Fibroblast of mammary gland (primary cell): ENCODE measurements at regions not wholly inside any gene's neighbourhood (a gene's known extent, or its start where the extent isn't known, plus 50 kb on each side); places are given as distances from the start of the nearest gene placed in this dataset.
"Not testable (repeated sequence)": the region's sequence is repeated elsewhere in the genome, so short reads cannot be mapped to it uniquely, and the experiment has no call there.

Experiments used
- DNase-seq: peaks from one replicate; pipeline ENCODE4 v3.0.0-alpha.2; 2010; ENCODE audit warnings: low read depth
- H3K4me3 ChIP-seq: 2 replicates; pipeline ENCODE4 v1.5.1; 2011; ENCODE audit warnings: low read depth, mild to moderate bottlenecking, low read length, moderate library complexity; ENCODE audit not compliant: control insufficient read depth
- TF ChIP-seq, protein P1 (sequence below): conservative IDR thresholded peaks from 2 replicates; pipeline ENCODE4 v1.5.1; 2011; ENCODE audit warnings: low read depth, low read length, inconsistent platforms; ENCODE audit not compliant: control insufficient read depth, insufficient read depth

GRCh38 chr16:72729552-72729951, 318.4 kb downstream of the ZFHX3 start:
- DNase-seq, H3K4me3 ChIP-seq: not testable (repeated sequence)

DNA sequence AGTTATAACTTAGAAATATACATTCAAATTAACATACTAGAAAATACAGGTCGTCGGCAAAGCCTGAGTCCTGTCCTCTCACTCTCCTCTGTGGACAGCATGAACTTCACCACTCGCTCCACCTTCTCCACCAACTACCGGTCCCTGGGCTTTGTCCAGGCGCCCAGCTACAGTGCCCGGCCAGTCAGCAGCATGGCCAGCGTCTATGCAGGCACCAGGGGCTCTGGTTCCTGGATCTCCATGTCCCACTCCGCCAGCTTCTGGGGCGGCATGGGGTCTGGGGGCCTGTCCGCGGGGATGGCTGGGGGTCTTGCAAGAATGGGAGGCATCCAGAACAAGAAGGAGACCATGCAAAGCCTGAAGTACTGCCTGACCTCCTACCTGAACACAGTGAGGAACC, 319.4 kb downstream of the ZFHX3 start:
- DNase-seq = no peak
- TF ChIP-seq, protein P1, sequence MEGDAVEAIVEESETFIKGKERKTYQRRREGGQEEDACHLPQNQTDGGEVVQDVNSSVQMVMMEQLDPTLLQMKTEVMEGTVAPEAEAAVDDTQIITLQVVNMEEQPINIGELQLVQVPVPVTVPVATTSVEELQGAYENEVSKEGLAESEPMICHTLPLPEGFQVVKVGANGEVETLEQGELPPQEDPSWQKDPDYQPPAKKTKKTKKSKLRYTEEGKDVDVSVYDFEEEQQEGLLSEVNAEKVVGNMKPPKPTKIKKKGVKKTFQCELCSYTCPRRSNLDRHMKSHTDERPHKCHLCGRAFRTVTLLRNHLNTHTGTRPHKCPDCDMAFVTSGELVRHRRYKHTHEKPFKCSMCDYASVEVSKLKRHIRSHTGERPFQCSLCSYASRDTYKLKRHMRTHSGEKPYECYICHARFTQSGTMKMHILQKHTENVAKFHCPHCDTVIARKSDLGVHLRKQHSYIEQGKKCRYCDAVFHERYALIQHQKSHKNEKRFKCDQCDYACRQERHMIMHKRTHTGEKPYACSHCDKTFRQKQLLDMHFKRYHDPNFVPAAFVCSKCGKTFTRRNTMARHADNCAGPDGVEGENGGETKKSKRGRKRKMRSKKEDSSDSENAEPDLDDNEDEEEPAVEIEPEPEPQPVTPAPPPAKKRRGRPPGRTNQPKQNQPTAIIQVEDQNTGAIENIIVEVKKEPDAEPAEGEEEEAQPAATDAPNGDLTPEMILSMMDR = no peak
- no peak overlapping the region for H3K4me3 ChIP-seq

GRCh38 chr16:72727565-72727964, 320.4 kb downstream of the ZFHX3 start:
- no peak overlapping the region for H3K4me3 ChIP-seq
- DNase-seq = no peak
- TF ChIP-seq, protein P1 = no peak

- no peak overlapping the region for H3K4me3 ChIP-seq
- TF ChIP-seq, protein P1 = no peak
- DNase-seq = no peak
Measured at GRCh38 chr16:72725643-72726042, 322.3 kb downstream of the ZFHX3 start.

GRCh38 chr16:72723781-72724180, 324.1 kb downstream of the ZFHX3 start:
- peak; percentile 83 for DNase-seq
- H3K4me3 ChIP-seq = no peak overlapping the region
- TF ChIP-seq, protein P1 = no peak

GRCh38 chr16:72722552-72722951, 325.4 kb downstream of the ZFHX3 start:
- no peak overlapping the region for H3K4me3 ChIP-seq
- TF ChIP-seq, protein P1 = no peak
- no peak for DNase-seq

- no peak for DNase-seq
- no peak overlapping the region for H3K4me3 ChIP-seq
- TF ChIP-seq, protein P1 = no peak
Measured at GRCh38 chr16:72721981-72722380, 325.9 kb downstream of the ZFHX3 start.
